ENCODE measurements at regions not wholly inside any gene's neighbourhood (a gene's known extent, or its start where the extent isn't known, plus 50 kb on each side); places are given as distances from the start of the nearest gene placed in this dataset.

- no peak for TF ChIP-seq EZH2phosphoT487 (IDR thresholded peaks at IDR 0.05)
- TF ChIP-seq, protein P1, sequence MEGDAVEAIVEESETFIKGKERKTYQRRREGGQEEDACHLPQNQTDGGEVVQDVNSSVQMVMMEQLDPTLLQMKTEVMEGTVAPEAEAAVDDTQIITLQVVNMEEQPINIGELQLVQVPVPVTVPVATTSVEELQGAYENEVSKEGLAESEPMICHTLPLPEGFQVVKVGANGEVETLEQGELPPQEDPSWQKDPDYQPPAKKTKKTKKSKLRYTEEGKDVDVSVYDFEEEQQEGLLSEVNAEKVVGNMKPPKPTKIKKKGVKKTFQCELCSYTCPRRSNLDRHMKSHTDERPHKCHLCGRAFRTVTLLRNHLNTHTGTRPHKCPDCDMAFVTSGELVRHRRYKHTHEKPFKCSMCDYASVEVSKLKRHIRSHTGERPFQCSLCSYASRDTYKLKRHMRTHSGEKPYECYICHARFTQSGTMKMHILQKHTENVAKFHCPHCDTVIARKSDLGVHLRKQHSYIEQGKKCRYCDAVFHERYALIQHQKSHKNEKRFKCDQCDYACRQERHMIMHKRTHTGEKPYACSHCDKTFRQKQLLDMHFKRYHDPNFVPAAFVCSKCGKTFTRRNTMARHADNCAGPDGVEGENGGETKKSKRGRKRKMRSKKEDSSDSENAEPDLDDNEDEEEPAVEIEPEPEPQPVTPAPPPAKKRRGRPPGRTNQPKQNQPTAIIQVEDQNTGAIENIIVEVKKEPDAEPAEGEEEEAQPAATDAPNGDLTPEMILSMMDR (IDR thresholded peaks at IDR 0.05): no peak
- no peak for TF ChIP-seq EZH2 (IDR thresholded peaks at IDR 0.05)
Observed at GRCh38 chr4:34220601-34221000, 2023.7 kb downstream of the ARAP2 start.

All from neural progenitor cell (in vitro differentiated cells).